NCI-H1092 (cell line): ENCODE measurements at regions not wholly inside any gene's neighbourhood (a gene's known extent, or its start where the extent isn't known, plus 50 kb on each side); places are given as distances from the start of the nearest gene placed in this dataset.
"Not testable (repeated sequence)": the region's sequence is repeated elsewhere in the genome, so short reads cannot be mapped to it uniquely, and the experiment has no call there.

Experiments
- DNase-seq: peaks from one replicate; lab custom pipeline; 2025; lab: John Stamatoyannopoulos, UW

DNA sequence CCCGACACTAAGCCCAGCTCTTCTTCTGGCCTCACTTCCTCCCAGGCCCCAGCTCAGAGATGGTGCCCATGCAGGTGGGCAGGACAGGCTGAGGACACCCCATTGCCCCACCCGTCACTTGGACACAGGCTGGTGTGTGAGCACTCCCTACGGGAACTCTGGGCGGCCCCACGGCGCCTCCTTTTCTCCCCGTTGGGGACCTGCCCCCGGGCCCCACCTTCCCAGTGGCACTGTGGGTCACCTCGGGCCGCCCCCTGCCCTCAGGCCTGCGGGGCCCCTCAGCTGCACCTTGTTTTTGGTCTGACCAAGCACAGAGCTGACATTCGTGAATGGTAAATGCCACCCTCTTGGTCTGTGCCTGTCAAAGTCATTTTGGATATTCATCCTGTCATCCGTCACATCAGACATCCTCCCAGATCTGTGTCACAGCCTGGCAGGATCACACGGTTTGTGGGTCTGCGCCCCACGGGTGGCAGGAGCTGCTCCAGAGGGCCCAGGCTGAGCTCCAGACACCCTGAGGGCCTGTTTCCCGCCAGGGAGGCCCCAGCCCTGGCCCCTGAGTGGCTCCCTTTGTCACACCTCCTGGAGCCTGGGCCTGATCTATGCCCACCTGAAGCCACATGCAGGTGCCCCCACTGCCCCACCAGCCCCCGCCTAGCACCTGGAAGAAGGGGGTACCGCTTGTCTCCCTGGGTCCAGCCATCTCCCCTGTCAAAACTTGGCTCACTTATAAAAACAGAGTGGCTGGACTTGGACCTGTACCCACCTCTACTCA, 1188.5 kb downstream of the BRD1 start:
- no peak for DNase-seq

- DNase-seq: no peak
Observed at GRCh38 chr22:48637231-48637630, 1190.4 kb downstream of the BRD1 start.

DNA sequence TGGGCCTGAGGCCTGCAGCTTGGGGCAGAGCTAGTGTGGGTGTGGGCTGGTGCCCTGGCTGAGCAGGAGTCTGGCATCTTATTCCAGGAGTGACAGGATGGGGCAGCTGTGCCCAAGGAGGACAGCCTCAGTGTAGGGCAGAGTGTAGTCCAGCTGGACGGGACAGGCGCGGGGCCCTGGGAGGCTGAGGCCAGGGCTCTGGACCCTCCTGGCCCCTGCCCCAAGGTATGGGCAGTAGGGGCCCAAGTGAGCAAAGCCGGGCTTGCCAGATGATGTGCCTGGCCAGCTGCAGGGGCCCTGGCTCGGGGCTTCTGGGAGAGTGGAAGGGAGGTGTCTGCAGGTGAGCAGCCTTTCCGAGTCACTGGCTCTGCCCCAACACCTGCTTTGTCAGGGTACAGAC, 1190.9 kb downstream of the BRD1 start:
- DNase-seq: no peak

GRCh38 chr22:48635816-48636215, 1191.9 kb downstream of the BRD1 start:
- no peak for DNase-seq

DNA sequence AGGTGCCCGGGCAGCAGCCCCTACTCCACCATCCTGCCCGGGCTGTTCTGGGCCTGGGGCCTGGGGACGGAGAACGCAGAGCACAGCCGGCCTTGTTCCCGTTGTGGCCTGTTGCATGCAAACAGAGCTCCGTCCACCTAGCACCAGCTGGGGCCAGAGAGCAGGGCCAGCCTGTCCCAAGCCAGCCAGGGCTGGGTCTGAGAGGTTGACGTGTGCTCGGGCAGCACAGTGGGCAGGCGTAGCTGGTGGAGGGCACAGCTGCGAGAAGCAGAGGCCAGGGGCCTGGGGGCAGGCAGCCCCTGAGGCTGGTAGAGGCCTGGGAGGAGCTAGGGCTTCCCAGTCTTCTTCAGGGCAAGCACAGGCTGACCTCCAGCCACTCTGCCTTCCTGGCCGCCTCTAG, 1192.6 kb downstream of the BRD1 start:
- DNase-seq: no peak

DNA sequence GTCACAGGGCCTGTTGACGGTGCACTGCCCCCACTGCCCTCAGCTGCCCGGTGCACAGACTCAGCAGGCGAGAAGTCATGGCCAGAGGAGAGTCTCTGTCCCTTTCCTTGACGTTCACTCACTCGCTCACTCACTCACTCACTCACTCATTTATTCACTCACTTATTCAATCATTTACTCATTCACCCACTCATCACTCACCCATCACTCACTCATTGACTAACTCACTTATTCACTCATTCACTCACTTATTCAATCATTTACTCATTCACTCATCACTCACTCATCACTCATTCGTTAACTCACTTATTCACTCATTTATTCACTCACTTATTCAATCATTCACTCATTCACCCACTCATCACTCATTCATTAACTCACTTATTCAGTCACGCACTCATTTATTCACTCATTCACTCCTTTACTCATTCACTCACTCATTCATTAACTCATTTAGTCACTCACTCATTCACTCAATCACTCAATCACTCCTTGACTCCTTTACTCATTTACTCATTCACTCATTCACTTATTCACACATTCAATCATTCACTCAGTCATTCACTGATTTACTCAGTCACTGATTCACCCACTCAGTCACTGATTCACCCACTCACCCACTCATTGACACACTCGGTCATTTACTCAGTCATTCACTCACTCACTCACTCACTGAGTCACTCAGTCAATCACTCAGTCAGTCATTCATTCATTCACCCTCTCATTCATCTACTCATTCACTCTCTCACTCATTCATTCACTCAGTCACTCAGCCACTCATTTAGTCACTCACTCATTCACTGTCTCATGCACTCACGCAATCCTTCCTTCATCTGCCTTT, 1193.5 kb downstream of the BRD1 start:
- no peak for DNase-seq

DNA sequence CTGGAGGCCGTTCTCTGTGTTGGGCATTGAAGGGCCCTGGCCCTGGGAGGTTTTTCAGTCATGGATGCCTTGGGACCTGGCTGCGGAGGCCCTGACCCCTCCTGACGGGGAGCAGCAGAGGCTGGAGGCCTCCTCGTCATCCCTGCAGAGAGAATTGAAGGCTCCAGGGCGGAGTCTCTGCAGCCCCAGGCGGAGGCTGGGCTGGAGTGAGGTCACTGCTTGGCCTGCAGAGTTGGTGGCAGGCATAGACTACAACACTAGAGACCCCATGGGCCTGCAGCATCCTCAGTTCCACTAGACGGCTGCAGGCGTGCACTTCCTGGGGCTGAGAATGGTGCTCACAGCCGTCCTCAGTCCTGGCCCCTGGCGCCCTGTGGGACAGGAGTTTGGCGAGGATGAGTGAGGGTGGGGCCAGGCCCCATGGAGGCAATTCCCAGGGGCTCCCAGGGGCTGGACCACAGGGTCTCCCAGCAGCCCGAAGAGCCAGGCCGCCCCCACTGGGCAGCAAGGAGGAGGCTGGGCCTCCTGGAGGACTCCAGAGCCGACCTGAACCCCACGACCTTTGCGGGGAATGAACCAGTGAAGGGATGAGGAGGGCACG, 1194.9 kb downstream of the BRD1 start:
- DNase-seq: no peak

DNA sequence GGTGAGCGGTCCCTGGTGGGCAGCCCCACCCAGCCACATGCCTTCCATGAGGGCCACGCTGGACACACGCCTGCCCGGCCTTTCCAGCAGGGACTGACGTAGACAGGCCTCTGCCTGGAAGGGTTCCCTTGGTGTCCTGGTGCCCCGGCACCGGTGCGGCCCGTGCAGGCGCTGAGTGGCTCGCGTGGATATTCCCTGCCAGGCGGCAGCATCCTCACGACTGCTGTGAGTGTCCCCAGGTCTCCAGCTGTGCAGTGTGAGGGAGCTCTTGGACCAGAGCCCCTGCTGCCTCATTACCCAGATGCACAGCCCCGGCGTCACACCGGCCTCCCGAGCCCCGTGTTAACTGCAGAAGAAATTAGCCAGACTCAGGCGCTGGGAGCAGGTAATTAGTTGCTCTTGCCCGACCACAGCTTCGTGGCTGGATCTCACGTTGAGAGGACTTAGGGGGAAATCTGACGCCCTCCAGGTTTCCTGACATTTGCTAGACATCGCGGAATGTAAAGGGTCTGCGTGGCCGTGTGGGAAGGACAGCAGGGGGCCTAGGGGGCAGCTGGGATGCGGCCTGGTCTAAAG, 1196.3 kb downstream of the BRD1 start:
- DNase-seq: no peak

DNA sequence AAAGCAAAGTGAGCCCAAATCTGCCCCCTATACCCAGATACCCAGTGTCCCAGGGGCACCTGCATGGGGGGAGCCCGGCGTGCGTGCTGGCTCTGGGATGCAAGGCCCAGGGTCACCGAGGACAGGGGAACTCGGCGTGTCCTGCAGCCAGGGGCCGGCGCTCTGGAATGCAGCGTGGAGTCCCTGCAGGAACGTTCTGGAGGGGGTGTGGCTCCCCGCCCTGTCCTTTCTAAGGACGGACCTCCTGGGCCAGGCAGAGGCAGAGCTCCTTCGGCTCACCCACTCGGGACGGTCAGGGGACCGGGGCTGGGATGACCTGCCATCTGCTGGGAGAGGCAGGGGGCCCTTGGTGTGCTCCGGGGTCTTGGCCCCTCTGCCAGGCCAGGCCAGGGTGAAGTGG, 1196.8 kb downstream of the BRD1 start:
- no peak for DNase-seq

- DNase-seq: no peak
Observed at GRCh38 chr22:48630433-48630754, 1197.3 kb downstream of the BRD1 start.

DNA sequence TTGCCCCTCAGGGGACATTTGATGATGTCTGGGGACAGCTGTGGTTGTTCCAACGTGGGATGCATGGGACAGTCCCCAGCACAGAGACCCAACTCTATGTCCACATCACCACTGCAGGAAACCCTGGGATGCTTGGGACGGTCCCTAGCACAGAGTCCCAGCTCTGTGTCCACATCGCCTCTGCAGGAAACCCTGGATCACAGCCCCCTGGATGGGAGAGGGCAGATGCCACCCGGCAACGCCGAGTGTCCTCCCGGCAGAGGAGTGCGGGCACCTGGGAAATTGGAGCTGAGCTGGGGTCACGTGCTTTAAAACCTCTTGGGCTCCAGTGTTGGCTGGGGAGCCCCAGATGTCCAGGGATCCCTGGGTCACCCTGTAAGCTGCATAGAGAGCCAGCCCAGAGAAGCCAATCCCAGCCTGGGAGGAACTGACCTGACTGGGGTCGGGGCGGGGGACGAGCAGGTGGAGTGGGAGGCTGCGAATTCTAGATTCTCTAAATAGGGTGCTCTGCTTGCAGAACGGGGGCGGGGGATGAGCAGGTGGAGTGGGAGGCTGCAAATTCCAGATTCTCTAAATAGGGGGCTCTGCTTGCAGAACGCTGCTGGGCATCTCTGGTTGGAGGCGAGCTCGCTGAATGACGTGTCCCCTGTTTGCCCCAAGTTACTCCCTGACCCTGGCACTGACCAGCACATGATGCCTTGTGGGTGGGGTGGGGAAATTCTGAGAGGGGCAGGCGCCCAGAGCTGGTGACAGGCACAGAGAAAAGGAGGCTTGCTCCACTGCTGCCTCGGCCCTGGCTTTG, 1197.8 kb downstream of the BRD1 start:
- no peak for DNase-seq

- no peak for DNase-seq
Observed at GRCh38 chr22:48628891-48629543, 1198.7 kb downstream of the BRD1 start.

- no peak for DNase-seq
Observed at GRCh38 chr22:48627966-48628365, 1199.7 kb downstream of the BRD1 start.

- no peak for DNase-seq
Observed at GRCh38 chr22:48627203-48627602, 1200.5 kb downstream of the BRD1 start.

DNA sequence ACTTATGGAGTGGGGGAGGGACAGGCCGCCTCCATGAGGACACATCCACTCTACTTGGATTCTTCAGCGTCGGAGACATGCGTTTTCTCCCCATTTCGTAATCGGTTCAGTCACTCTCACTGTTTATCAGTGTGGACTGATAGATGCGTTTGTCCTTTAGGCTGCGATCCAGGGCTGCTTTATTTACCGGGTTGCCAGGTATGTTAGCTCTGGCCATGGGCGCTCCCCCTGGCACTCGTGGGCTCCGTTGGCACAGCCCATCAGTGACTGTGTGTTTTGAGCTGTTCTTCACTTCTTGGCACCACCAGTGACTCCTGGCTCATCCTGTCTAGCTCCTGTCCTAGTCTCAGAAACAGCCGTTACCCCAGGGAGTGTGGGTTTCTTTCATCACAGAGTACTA, 1203.3 kb downstream of the BRD1 start:
- no peak for DNase-seq

DNA sequence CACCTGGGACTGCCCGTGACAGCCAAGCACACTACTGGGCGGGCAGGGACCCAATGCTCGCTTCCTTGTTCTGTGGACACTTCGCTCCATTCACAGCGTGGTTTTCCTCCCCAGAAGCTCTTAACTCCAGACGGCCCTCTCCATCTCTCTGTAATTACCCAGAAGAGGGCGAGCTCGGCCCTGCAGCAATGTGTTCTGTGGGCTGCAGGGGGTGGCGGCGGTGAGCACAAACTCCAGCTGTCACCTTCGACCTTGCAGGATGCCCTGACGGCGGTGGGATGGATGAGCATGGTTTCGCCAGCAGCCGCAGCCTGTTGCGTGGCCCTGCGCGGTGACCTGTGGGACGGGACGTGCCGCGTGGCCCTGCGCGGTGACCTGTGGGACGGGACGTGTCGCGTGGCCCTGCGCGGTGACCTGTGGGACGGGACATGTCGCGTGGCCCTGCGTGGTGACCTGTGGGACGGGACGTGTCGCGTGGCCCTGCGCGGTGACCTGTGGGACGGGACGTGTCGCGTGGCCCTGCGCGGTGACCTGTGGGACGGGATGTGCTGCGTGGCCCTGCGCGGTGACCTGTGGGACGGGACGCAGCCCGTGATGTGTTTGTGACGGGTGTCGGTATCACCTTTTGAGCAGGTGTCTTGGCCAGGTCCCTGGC, 1204.7 kb downstream of the BRD1 start:
- DNase-seq: no peak

GRCh38 chr22:48621085-48621484, 1206.6 kb downstream of the BRD1 start:
- no peak for DNase-seq

- not testable (repeated sequence) for DNase-seq
Observed at GRCh38 chr22:48620460-48620859, 1207.2 kb downstream of the BRD1 start.

DNA sequence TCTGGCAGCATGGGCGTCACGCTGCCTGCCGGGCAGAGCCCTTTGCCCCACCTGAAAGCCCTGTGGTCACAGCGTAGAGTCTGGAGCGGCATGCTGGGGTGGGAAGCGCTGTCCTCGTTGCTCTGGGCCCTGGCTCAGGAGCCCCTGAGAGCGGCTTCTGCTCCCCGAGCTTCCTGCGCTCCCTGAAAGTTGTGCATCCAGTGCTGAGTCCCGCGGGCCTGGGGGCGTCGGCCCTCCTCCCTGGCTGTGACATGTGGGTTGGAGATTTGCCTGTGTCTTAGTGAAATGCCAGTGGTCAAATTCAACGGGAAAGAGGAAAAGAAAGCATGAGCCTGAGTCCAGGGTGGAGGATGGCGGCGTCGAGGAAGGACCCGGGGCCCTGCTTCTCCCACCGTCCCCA, 1208.0 kb downstream of the BRD1 start:
- DNase-seq: no peak

GRCh38 chr22:48618326-48618725, 1209.3 kb downstream of the BRD1 start:
- no peak for DNase-seq

DNA sequence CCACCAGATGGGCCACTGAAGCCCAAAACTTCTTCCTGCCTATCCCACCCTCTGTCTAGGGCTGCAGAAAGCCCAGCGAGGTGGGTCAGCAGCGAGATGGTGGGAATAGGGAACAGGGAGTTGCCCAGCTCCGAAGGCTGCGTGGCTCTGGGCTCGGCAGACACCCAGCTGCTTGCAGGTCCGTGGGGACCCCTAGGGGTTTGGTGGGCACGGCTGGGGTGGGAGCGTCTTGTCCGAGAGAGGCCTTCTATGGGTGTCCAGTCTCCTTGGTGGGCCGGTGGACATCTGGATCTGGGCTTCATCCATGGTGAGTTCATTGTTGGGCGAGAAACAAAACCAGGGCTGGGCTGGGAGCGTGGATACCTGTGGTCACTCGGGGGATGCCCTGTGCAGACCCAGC, 1211.0 kb downstream of the BRD1 start:
- DNase-seq: no peak
